ENCODE measurements at regions not wholly inside any gene's neighbourhood (a gene's known extent, or its start where the extent isn't known, plus 50 kb on each side); places are given as distances from the start of the nearest gene placed in this dataset.

GRCh38 chr15:96914081-96914480 is 583.6 kb downstream of the NR2F2 start:
- Histone ChIP-seq H3K4me1 (ENCODE audit: low read length) (no peaks in the 10 kb centered on the region), H3K36me3 (replicated peaks; ENCODE audit: low read depth, low read length) (no peaks in the 10 kb centered on the region), H3K27me3 (ENCODE audit: low read depth, low read length) (no peaks in the 10 kb centered on the region), H3K4me2 (ENCODE audit: low read length) (no peak overlapping the region), H2AFZ (ENCODE audit: low read depth, low read length) (no peak overlapping the region), H4K20me1 (ENCODE audit: insufficient read depth, low read length) (no peaks in the 10 kb centered on the region), H3K9ac (ENCODE audit: low read length) (no peak overlapping the region), H3K79me2 (ENCODE audit: low read length) (no peaks in the 10 kb centered on the region), H3K9me3 (ENCODE audit: insufficient read depth, low read length) (peaks cover 8% of the 10 kb centered on the region; the same call in 1 of the 2 replicates), H3K4me3 (ENCODE audit: low read length) (no peak overlapping the region), H3K27ac (ENCODE audit: low read length) (no peak overlapping the region)
- no peak for TF ChIP-seq CTCF (IDR thresholded peaks at IDR 0.05; ENCODE audit: low read depth, low read length)
- no peak for TF ChIP-seq EZH2phosphoT487 (IDR thresholded peaks at IDR 0.05; ENCODE audit: low read depth)

DNA sequence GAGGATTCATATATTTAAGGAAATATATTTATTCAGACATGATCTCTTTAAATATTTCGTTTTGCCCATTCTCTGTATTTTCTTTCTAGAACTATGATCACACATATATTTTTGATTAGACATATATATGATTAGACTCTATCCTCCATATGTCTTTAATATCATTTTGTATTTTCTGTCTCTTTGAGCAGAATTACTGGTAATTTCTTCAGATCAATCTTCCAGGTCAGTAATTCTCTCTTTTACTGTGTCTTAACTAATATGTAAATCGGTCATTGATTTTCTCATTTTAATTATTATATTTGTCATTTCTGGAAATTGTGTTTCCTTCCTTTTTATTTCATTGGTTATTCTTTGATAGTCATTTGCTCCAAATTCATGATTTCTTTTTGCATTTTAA is 586.2 kb downstream of the NR2F2 start:
- H3K9me3 ChIP-seq (ENCODE audit: insufficient read depth, low read length) = peaks cover 8% of the 10 kb centered on the region; the same call in 1 of the 2 replicates
- H3K9ac ChIP-seq (ENCODE audit: low read length) = no peak overlapping the region
- no peak overlapping the region for H3K27ac ChIP-seq (ENCODE audit: low read length)
- no peaks in the 10 kb centered on the region for H3K4me1 ChIP-seq (ENCODE audit: low read length)
- no peak overlapping the region for H3K4me3 ChIP-seq (ENCODE audit: low read length)
- no peak overlapping the region for H2AFZ ChIP-seq (ENCODE audit: low read depth, low read length)
- H4K20me1 ChIP-seq (ENCODE audit: insufficient read depth, low read length) = no peaks in the 10 kb centered on the region
- no peaks in the 10 kb centered on the region for H3K27me3 ChIP-seq (ENCODE audit: low read depth, low read length)
- no peak overlapping the region for H3K4me2 ChIP-seq (ENCODE audit: low read length)
- TF ChIP-seq EZH2phosphoT487 (IDR thresholded peaks at IDR 0.05; ENCODE audit: low read depth) (no peak), CTCF (IDR thresholded peaks at IDR 0.05; ENCODE audit: low read depth, low read length) (no peak)
- no peaks in the 10 kb centered on the region for H3K36me3 ChIP-seq (replicated peaks; ENCODE audit: low read depth, low read length)
- no peaks in the 10 kb centered on the region for H3K79me2 ChIP-seq (ENCODE audit: low read length)

DNA sequence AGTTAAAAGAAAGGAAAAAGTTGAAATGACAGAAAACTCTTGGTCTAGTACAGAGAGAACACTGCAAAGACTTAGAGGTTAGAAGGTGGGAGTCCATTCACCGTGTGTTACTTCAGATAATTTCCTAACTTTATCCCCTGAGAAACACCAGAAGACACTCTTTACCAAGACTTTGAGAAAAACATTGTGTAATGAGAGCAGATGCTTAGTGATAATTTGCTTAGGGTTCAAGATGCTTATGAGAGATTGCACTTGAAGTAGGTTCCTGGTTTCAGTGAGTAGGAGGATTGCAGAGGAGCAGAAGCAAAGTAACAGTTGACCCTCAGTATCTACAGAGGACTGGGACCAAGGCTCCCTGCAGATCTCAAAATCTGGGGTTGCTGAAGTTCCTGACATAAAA is 594.1 kb downstream of the NR2F2 start:
- Histone ChIP-seq H3K9me3 (ENCODE audit: insufficient read depth, low read length) (no peaks in the 10 kb centered on the region), H2AFZ (ENCODE audit: low read depth, low read length) (no peak overlapping the region), H3K27me3 (ENCODE audit: low read depth, low read length) (no peaks in the 10 kb centered on the region), H3K36me3 (replicated peaks; ENCODE audit: low read depth, low read length) (no peaks in the 10 kb centered on the region), H3K27ac (ENCODE audit: low read length) (no peak overlapping the region), H3K4me3 (ENCODE audit: low read length) (no peak overlapping the region), H3K4me2 (ENCODE audit: low read length) (no peak overlapping the region), H3K79me2 (ENCODE audit: low read length) (no peaks in the 10 kb centered on the region), H4K20me1 (ENCODE audit: insufficient read depth, low read length) (no peaks in the 10 kb centered on the region), H3K9ac (ENCODE audit: low read length) (no peak overlapping the region), H3K4me1 (ENCODE audit: low read length) (no peaks in the 10 kb centered on the region)
- no peak for TF ChIP-seq EZH2phosphoT487 (IDR thresholded peaks at IDR 0.05; ENCODE audit: low read depth)
- no peak for TF ChIP-seq CTCF (IDR thresholded peaks at IDR 0.05; ENCODE audit: low read depth, low read length)

DNA sequence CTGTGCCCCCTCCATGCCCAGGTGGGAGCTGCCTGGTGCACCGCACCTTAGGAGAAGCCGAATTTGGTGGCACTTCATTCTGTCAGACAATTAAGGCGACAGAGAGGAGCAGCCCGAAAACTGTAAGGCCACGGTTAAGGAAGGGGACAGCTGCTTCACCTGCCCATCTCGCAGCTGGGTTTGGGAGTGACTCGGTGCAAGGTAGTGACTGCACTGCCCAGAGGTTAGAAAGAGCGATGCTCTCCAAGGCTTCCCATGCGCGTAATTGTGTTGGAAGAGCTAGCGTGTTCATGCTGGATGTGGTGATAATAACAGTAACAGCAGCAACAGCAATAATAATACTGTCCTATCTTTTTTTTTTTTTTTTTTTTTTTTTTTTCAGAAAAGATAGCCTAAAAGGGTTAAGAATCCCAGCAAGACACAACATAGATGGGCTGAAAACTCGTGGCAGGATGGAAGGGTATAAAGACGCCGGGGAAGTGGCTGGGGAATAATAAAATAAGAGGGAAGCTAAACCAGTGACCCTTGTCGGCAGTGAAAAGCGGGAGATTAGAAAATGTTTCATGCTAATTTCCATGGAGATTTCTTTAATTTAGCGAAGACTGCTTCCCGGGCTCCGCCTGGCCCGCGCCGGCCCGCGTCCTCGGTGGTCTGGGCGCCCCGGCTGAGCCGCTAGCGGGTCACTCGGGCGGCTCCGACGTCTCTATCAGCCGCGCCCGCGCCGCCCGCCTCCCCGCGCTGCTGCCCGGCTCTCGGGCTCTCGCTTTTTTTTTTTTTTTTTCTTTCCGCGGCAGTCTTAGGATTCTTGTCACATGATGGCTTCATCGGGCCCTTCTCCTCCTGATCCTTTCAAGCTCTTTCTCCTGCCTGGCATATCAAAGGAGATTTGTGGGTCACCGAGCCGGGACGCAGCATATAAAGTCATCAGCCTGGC is 617.1 kb downstream of the NR2F2 start:
- Histone ChIP-seq H3K9ac (ENCODE audit: low read length) (no peak overlapping the region), H3K36me3 (replicated peaks; ENCODE audit: low read depth, low read length) (no peaks in the 10 kb centered on the region), H3K27ac (ENCODE audit: low read length) (no peak overlapping the region), H3K9me3 (ENCODE audit: insufficient read depth, low read length) (no peaks in the 10 kb centered on the region), H3K79me2 (ENCODE audit: low read length) (no peaks in the 10 kb centered on the region), H3K4me1 (ENCODE audit: low read length) (no peaks in the 10 kb centered on the region), H4K20me1 (ENCODE audit: insufficient read depth, low read length) (no peaks in the 10 kb centered on the region), H3K27me3 (ENCODE audit: low read depth, low read length) (no peaks in the 10 kb centered on the region), H2AFZ (ENCODE audit: low read depth, low read length) (no peak overlapping the region), H3K4me2 (ENCODE audit: low read length) (no peak overlapping the region), H3K4me3 (ENCODE audit: low read length) (no peak overlapping the region)
- TF ChIP-seq CTCF (IDR thresholded peaks at IDR 0.05; ENCODE audit: low read depth, low read length) = no peak
- no peak for TF ChIP-seq EZH2phosphoT487 (IDR thresholded peaks at IDR 0.05; ENCODE audit: low read depth)

All from OCI-LY3 (cell line).